Neural progenitor cell (in vitro differentiated cells): ENCODE measurements at regions not wholly inside any gene's neighbourhood (a gene's known extent, or its start where the extent isn't known, plus 50 kb on each side); places are given as distances from the start of the nearest gene placed in this dataset.

Source experiments
- DNase-seq: peaks from one replicate; pipeline ENCODE4 v3.0.0-alpha.2; 2016; ENCODE audit warnings: low spot score
- H2AFZ ChIP-seq: fragments of 200-600 bp; sonication (generic); replicated peaks from 2 replicates; pipeline ENCODE4 v1.6.1; 2016; ENCODE audit warnings: antibody characterized with exemption
- H3F3A ChIP-seq: fragments of 200-600 bp; sonication (generic); 2 replicates; pipeline ENCODE4 v1.6.1; 2016; ENCODE audit warnings: antibody characterized with exemption, low read depth
- H3K27ac ChIP-seq: fragments of 200-600 bp; sonication (generic); 2 replicates; pipeline ENCODE4 v1.5.1; 2016; ENCODE audit warnings: mild to moderate bottlenecking
- H3K27me3 ChIP-seq: fragments of 200-600 bp; sonication (generic); 2 replicates; pipeline ENCODE4 v1.6.1; 2016; ENCODE audit warnings: mild to moderate bottlenecking, moderate library complexity
- H3K36me3 ChIP-seq: fragments of 200-600 bp; sonication (generic); 2 replicates; pipeline ENCODE4 v1.5.1; 2016
- H3K4me1 ChIP-seq: fragments of 200-600 bp; sonication (generic); 2 replicates; pipeline ENCODE4 v1.6.1; 2016; ENCODE audit warnings: mixed run types
- H3K4me2 ChIP-seq: fragments of 200-600 bp; sonication (generic); 2 replicates; pipeline ENCODE4 v1.6.1; 2016
- H3K4me3 ChIP-seq: fragments of 200-600 bp; sonication (generic); 2 replicates; pipeline ENCODE4 v1.5.1; 2016
- H3K79me2 ChIP-seq: fragments of 200-600 bp; sonication (generic); 2 replicates; pipeline ENCODE4 v1.6.1; 2016; ENCODE audit warnings: low read depth
- H3K9ac ChIP-seq: fragments of 200-600 bp; sonication (generic); 2 replicates; pipeline ENCODE4 v1.6.1; 2016
- H3K9me3 ChIP-seq: fragments of 200-600 bp; sonication (generic); 2 replicates; pipeline ENCODE4 v1.5.1; 2016; ENCODE audit warnings: low read depth
- H4K20me1 ChIP-seq: fragments of 200-600 bp; sonication (generic); 2 replicates; pipeline ENCODE4 v1.6.1; 2016; ENCODE audit warnings: low read depth
- H3K27ac Mint-ChIP-seq: 3 replicates; pipeline ENCODE4 v1.8.0; 2021; ENCODE audit warnings: mixed read lengths
- H3K27me3 Mint-ChIP-seq: 2 replicates; pipeline ENCODE4 v1.8.0; 2022; ENCODE audit warnings: low read depth, mild to moderate bottlenecking, inconsistent platforms, moderate library complexity, mixed read lengths; ENCODE audit not compliant: insufficient read depth
- H3K36me3 Mint-ChIP-seq: 3 replicates; pipeline ENCODE4 v1.8.0; 2021; ENCODE audit warnings: mixed read lengths
- H3K4me1 Mint-ChIP-seq: 3 replicates; pipeline ENCODE4 v1.8.0; 2021; ENCODE audit warnings: mixed read lengths
- H3K4me3 Mint-ChIP-seq: 3 replicates; pipeline ENCODE4 v1.8.0; 2021; ENCODE audit warnings: mild to moderate bottlenecking, moderate library complexity, mixed read lengths
- H3K9me3 Mint-ChIP-seq: 3 replicates; pipeline ENCODE4 v1.8.0; 2020; ENCODE audit warnings: mixed read lengths
- CTCF ChIP-seq: fragments of 200-600 bp; sonication (generic); IDR thresholded peaks from 2 replicates; pipeline ENCODE4 v1.5.1; 2017; ENCODE audit warnings: antibody characterized with exemption, mild to moderate bottlenecking
- EZH2 ChIP-seq: fragments of 200-600 bp; sonication (generic); IDR thresholded peaks from 2 replicates; pipeline ENCODE4 v1.6.1; 2017; ENCODE audit warnings: antibody characterized with exemption, mild to moderate bottlenecking, moderate library complexity
- EZH2phosphoT487 ChIP-seq: fragments of 200-600 bp; sonication (generic); IDR thresholded peaks from 2 replicates; pipeline ENCODE4 v1.6.1; 2017; ENCODE audit warnings: antibody characterized with exemption

DNA sequence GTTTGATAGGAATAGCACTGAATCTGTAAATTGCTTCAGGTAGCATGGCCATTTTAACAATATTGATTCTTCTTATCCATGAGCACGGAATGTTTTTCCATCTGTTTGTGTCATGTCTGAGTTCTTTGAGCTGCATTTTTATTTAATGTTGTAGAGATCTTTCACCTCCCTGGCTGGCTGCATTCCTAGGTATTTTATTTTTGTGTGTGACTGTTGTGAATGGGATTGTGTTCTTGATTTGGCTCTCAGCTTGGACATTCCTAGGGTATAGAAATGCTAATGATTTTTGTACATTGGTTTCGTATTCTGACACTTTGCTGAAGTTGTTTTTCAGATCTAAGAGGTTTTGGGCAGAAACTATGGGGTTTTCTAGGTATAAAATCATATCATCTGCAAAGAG, 152.9 kb upstream of the CHD1 start:
- Mint-ChIP-seq H3K4me1 (peaks cover 9% of the 10 kb centered on the region), H3K4me3 (no peak overlapping the region), H3K27me3 (peaks cover 2% of the 10 kb centered on the region), H3K36me3 (no peaks in the 10 kb centered on the region), H3K9me3 (peaks cover 4% of the 10 kb centered on the region), H3K27ac (no peak overlapping the region)
- H3K27me3 ChIP-seq, result no peaks in the 10 kb centered on the region
- no peak overlapping the region for H3K4me2 ChIP-seq
- peaks cover 4% of the 10 kb centered on the region for H3K4me1 ChIP-seq
- H4K20me1 ChIP-seq, result no peaks in the 10 kb centered on the region
- H3K27ac ChIP-seq, result no peak overlapping the region
- no peaks in the 10 kb centered on the region for H3F3A ChIP-seq
- no peaks in the 10 kb centered on the region for H3K9me3 ChIP-seq
- H3K4me3 ChIP-seq, result no peak overlapping the region
- no peak overlapping the region for H3K9ac ChIP-seq
- H3K79me2 ChIP-seq, result no peaks in the 10 kb centered on the region
- no peaks in the 10 kb centered on the region for H3K36me3 ChIP-seq
- no peak overlapping the region for H2AFZ ChIP-seq
- TF ChIP-seq CTCF (no peak), EZH2phosphoT487 (no peak), EZH2 (no peak)
- DNase-seq, result no peak

- Histone ChIP-seq H3K4me3 (no peak overlapping the region), H4K20me1 (no peaks in the 10 kb centered on the region), H3K79me2 (no peaks in the 10 kb centered on the region), H3F3A (no peaks in the 10 kb centered on the region), H3K27ac (no peak overlapping the region), H3K9me3 (no peaks in the 10 kb centered on the region), H3K36me3 (no peaks in the 10 kb centered on the region), H3K9ac (no peak overlapping the region), H3K4me2 (no peak overlapping the region), H2AFZ (no peak overlapping the region), H3K4me1 (no peaks in the 10 kb centered on the region), H3K27me3 (no peaks in the 10 kb centered on the region)
- H3K4me1 Mint-ChIP-seq, result peaks cover 4% of the 10 kb centered on the region
- H3K27ac Mint-ChIP-seq, result no peak overlapping the region
- H3K27me3 Mint-ChIP-seq, result peaks cover 3% of the 10 kb centered on the region
- no peak overlapping the region for H3K4me3 Mint-ChIP-seq
- TF ChIP-seq CTCF (no peak), EZH2 (no peak), EZH2phosphoT487 (no peak)
- no peaks in the 10 kb centered on the region for H3K36me3 Mint-ChIP-seq
- peaks cover 4% of the 10 kb centered on the region for H3K9me3 Mint-ChIP-seq
- no peak for DNase-seq
Measured at GRCh38 chr5:99076723-99077640, 148.2 kb upstream of the CHD1 start.

GRCh38 chr5:99072846-99073245, 144.0 kb upstream of the CHD1 start:
- no peak overlapping the region for H3K27ac Mint-ChIP-seq
- Histone ChIP-seq H4K20me1 (no peaks in the 10 kb centered on the region), H3K27me3 (no peaks in the 10 kb centered on the region), H3K9me3 (no peaks in the 10 kb centered on the region), H3K9ac (no peak overlapping the region), H3K27ac (no peak overlapping the region), H3K4me2 (no peak overlapping the region), H2AFZ (no peak overlapping the region), H3K4me1 (no peaks in the 10 kb centered on the region), H3K4me3 (no peak overlapping the region), H3F3A (no peaks in the 10 kb centered on the region), H3K79me2 (no peaks in the 10 kb centered on the region), H3K36me3 (no peaks in the 10 kb centered on the region)
- H3K4me1 Mint-ChIP-seq, result no peaks in the 10 kb centered on the region
- H3K9me3 Mint-ChIP-seq, result no peaks in the 10 kb centered on the region
- TF ChIP-seq EZH2phosphoT487, result no peak
- TF ChIP-seq EZH2, result no peak
- TF ChIP-seq CTCF, result no peak
- H3K27me3 Mint-ChIP-seq, result peaks cover 2% of the 10 kb centered on the region
- H3K36me3 Mint-ChIP-seq, result no peaks in the 10 kb centered on the region
- H3K4me3 Mint-ChIP-seq, result no peak overlapping the region
- DNase-seq, result no peak
